NB4 (cell line): ENCODE measurements at regions not wholly inside any gene's neighbourhood (a gene's known extent, or its start where the extent isn't known, plus 50 kb on each side); places are given as distances from the start of the nearest gene placed in this dataset.

ENCODE experiments used
- DNase-seq: peaks from one replicate; pipeline ENCODE4 v3.0.0; 2010; ENCODE audit warnings: low read depth
- H3K4me3 ChIP-seq: one replicate; pipeline ENCODE4 v1.5.1; 2011; ENCODE audit warnings: mild to moderate bottlenecking, low read depth, low read length, moderate library complexity
- MYC ChIP-seq: IDR thresholded peaks from 2 replicates; pipeline ENCODE4 v1.6.1; 2011; ENCODE audit warnings: low read depth, low read length
- POLR2A ChIP-seq: IDR thresholded peaks from 2 replicates; pipeline ENCODE4 v1.6.1; 2011; ENCODE audit warnings: mild to moderate bottlenecking; ENCODE audit not compliant: insufficient read length; ENCODE audit errors: extremely low read depth
- TF ChIP-seq, protein P1 (sequence below): IDR thresholded peaks from one replicate; pipeline ENCODE4 v1.5.1; 2012; ENCODE audit warnings: low read depth, low read length
- TF ChIP-seq, protein P2 (sequence below): IDR thresholded peaks from 2 replicates; pipeline ENCODE4 v1.6.1; 2011; ENCODE audit warnings: low read depth, low read length

DNA sequence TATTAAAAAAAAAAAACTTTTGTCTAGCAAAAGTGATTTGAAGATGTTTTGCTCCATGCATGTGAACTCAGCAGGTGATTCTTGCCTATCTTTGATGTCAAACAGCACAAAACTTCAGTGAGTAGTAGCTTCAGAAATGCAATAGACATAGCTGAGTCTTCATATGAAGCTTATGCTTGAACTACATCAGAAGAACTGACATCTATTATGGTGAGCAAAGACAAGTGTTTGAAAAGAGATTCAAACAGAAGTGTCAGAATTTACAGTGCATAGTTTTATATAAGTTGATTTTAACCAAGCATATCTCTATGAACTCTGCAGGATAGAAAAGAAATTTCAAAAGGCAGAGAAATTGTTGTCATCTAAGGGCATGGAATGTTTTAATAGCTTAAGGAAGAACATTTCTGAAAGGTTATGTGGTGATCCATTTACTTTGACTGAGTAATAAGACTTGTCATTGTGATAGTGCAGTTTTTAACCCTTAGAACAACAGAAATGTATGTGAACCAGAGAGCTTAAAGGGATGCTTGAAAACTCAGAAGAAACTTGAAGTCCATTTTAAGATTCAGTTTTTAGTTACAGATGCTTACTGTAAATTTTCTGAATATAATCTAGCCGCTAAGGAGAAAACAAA, 351.4 kb downstream of the MDFIC start:
- no peak for TF ChIP-seq MYC
- TF ChIP-seq POLR2A, result no peak
- TF ChIP-seq, protein P1, sequence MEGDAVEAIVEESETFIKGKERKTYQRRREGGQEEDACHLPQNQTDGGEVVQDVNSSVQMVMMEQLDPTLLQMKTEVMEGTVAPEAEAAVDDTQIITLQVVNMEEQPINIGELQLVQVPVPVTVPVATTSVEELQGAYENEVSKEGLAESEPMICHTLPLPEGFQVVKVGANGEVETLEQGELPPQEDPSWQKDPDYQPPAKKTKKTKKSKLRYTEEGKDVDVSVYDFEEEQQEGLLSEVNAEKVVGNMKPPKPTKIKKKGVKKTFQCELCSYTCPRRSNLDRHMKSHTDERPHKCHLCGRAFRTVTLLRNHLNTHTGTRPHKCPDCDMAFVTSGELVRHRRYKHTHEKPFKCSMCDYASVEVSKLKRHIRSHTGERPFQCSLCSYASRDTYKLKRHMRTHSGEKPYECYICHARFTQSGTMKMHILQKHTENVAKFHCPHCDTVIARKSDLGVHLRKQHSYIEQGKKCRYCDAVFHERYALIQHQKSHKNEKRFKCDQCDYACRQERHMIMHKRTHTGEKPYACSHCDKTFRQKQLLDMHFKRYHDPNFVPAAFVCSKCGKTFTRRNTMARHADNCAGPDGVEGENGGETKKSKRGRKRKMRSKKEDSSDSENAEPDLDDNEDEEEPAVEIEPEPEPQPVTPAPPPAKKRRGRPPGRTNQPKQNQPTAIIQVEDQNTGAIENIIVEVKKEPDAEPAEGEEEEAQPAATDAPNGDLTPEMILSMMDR, result no peak
- TF ChIP-seq, protein P2, sequence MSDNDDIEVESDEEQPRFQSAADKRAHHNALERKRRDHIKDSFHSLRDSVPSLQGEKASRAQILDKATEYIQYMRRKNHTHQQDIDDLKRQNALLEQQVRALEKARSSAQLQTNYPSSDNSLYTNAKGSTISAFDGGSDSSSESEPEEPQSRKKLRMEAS, result no peak
- no peak for DNase-seq
- H3K4me3 ChIP-seq, result no peak overlapping the region

DNA sequence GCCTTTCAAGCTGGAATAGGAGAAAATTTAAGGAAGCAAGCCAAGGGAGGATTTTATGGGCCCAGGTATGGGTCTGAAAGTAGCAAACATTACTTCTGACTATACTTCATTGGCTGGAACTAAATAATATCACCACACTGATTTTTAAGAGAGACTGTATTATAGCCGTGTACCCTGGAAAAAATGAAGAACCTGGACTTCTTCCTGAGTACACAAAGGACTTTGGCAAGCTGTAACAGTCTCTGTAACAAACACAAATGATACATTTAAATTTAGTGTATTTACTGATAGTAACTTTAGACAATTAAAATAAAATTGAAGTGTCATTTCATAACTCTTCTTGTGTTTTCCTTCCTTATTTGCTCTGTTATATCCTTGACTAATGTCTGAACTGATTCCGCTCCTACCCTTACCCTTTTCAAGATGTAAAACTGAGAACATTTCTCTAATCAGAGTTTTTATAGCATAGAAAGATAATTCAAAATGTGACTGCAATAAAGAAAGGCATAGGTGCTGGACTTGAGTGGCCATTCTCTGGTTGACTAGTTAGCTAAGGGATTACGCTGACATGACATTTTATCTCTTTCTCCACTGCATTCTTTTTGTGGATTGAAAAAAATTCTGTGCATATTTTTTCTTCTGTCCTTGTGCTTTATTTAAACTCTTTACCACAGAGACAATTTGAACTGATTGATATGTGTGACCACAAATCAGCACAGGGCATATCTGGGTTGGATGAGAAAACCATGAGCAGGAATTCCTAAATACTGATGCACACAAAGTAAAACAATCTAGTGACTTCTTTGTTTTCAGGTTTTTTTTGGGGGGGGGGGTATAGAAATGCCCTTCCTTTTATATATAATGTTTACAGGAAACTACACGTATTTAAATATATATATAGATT, 349.7 kb downstream of the MDFIC start:
- no peak overlapping the region for H3K4me3 ChIP-seq
- TF ChIP-seq POLR2A, result no peak
- TF ChIP-seq, protein P1, result no peak
- TF ChIP-seq, protein P2, result no peak
- no peak for TF ChIP-seq MYC
- DNase-seq, result no peak

DNA sequence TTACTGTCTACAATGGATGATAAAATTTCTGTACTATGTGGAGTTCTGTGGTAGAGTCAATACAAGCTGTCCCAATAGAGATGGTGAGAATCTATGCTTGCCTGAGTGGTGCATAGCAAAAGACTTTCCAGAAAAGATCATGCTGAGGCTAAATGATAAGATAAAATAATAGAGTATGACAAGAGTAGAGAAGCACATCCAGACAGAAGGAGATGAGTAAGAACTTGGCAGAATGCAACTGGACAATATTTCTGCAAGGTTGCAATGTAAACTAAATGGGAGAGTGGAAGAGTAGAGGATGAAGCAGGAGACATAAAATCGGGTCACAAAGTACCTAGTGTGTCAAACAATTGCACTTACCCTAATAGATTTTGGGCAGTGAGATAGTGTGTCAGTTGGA, 347.6 kb downstream of the MDFIC start:
- DNase-seq, result no peak
- H3K4me3 ChIP-seq, result no peak overlapping the region
- TF ChIP-seq MYC, result no peak
- TF ChIP-seq, protein P1, result no peak

DNA sequence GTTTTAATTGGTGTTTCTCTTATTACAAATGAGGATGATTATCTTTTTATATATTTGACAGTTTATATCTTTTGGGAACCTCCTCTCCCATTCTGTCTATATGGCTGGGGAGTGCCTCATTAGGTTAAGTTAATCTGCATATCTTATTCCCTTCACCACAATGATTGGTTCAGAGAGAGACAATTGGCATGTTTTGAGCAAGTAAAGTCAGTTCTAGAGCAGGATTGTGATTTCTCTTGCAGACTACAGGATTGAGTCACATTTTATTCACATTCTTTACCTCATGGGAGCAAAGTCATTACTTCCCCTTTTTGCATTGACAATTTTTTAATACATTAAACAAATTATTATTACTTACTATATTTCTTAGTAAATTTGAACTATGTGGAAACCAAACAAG, 345.6 kb downstream of the MDFIC start:
- no peak overlapping the region for H3K4me3 ChIP-seq
- no peak for TF ChIP-seq MYC
- no peak for TF ChIP-seq POLR2A
- TF ChIP-seq, protein P1, result no peak
- TF ChIP-seq, protein P2, result no peak
- DNase-seq, result no peak

DNA sequence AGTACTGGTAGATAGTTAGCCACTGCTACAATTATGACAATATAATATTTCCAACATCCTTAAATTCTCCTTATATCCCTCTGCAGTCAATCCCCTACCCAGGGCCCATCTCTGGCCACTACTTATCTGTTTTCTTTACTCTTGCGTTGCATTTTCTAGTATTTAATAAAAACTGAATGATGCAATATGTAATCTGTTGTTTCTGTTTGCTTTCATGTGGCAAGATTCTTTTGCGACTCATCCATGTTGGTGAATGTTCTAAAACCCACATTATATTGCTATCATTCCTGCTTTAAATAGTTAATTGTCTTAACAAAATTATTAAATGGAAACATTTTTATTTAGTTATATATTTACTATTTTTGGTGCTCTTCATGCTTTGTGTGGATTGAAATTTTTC, 338.5 kb downstream of the MDFIC start:
- H3K4me3 ChIP-seq, result no peak overlapping the region
- TF ChIP-seq MYC (no peak), POLR2A (no peak)
- TF ChIP-seq, protein P2, result no peak
- TF ChIP-seq, protein P1, result no peak
- no peak for DNase-seq

DNA sequence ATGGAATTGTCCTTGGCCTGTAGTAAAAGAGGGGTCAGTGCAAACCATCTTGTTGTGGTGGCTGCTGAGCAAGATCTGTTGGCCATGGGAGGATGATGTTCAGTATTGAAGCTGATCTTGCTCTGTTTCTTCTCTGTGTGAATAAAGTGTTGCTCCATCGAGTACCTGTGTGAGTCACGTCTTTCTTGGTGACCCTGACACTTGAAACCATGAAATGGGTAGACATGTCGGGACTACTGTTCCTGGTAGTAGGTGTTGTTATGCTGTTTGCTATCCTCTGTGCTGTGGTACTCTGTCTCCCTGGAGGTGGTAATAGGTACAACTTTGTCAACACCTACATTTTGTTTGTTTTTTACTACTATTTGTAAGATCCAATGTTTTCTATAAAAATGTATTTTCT, 330.6 kb downstream of the MDFIC start:
- no peak for DNase-seq
- TF ChIP-seq MYC (no peak), POLR2A (no peak)
- TF ChIP-seq, protein P2, result no peak
- TF ChIP-seq, protein P1, result no peak
- H3K4me3 ChIP-seq, result no peak overlapping the region
